ENCODE measurements at regions not wholly inside any gene's neighbourhood (a gene's known extent, or its start where the extent isn't known, plus 50 kb on each side); places are given as distances from the start of the nearest gene placed in this dataset.

- DNase-seq (no peak), ATAC-seq (no peak)
- no peak overlapping the region for H3K4me3 ChIP-seq
- no peaks in the 10 kb centered on the region for H3K36me3 ChIP-seq
- no peaks in the 10 kb centered on the region for H3K9me3 ChIP-seq
- no peaks in the 10 kb centered on the region for H3K4me1 ChIP-seq
- in situ Hi-C loops (cut with MboI; ENCODE audit: low sequenced_read_pairs in 4 of 4) (no loop called here), intact Hi-C loops (cut with DNase I; ENCODE audit: low total_unique reads) (no loop called here)
- H3K27ac ChIP-seq, result no peak overlapping the region
- TF ChIP-seq CTCF (IDR thresholded peaks at IDR 0.05 in 4 of 5, conservative IDR thresholded peaks at IDR 0.05 in 1 of 5) (no peak), POLR2A (IDR thresholded peaks at IDR 0.05) (no peak)
- no peaks in the 10 kb centered on the region for H3K27me3 ChIP-seq
Observed at GRCh38 chr1:157404614-157405013, 147.7 kb downstream of the FCRL5 start.

- no peak overlapping the region for H3K4me3 ChIP-seq
- H3K4me1 ChIP-seq, result no peaks in the 10 kb centered on the region
- TF ChIP-seq CTCF (IDR thresholded peaks at IDR 0.05 in 4 of 5, conservative IDR thresholded peaks at IDR 0.05 in 1 of 5) (no peak), POLR2A (IDR thresholded peaks at IDR 0.05) (no peak)
- H3K27me3 ChIP-seq, result no peaks in the 10 kb centered on the region
- no peaks in the 10 kb centered on the region for H3K36me3 ChIP-seq
- in situ Hi-C loops (cut with MboI; ENCODE audit: low sequenced_read_pairs in 4 of 4) (no loop called here), intact Hi-C loops (cut with DNase I; ENCODE audit: low total_unique reads) (no loop called here)
- DNase-seq (no peak), ATAC-seq (no peak)
- H3K27ac ChIP-seq, result no peak overlapping the region
- H3K9me3 ChIP-seq, result no peaks in the 10 kb centered on the region
Observed at GRCh38 chr1:157404063-157404501, 148.2 kb downstream of the FCRL5 start.

- H3K4me1 ChIP-seq, result no peaks in the 10 kb centered on the region
- H3K27ac ChIP-seq, result no peak overlapping the region
- H3K27me3 ChIP-seq, result no peaks in the 10 kb centered on the region
- in situ Hi-C loops (cut with MboI; ENCODE audit: low sequenced_read_pairs in 4 of 4) (no loop called here), intact Hi-C loops (cut with DNase I; ENCODE audit: low total_unique reads) (no loop called here)
- H3K9me3 ChIP-seq, result no peaks in the 10 kb centered on the region
- TF ChIP-seq POLR2A (IDR thresholded peaks at IDR 0.05) (no peak), CTCF (IDR thresholded peaks at IDR 0.05 in 4 of 5, conservative IDR thresholded peaks at IDR 0.05 in 1 of 5) (no peak)
- ATAC-seq (no peak), DNase-seq (no peak)
- H3K4me3 ChIP-seq, result no peak overlapping the region
- H3K36me3 ChIP-seq, result no peaks in the 10 kb centered on the region
Observed at GRCh38 chr1:157403608-157404007, 148.7 kb downstream of the FCRL5 start.

- no peak for TF ChIP-seq CTCF (IDR thresholded peaks at IDR 0.05 in 4 of 5, conservative IDR thresholded peaks at IDR 0.05 in 1 of 5)
- no peak for TF ChIP-seq POLR2A (IDR thresholded peaks at IDR 0.05)
- in situ Hi-C loops (cut with MboI; ENCODE audit: low sequenced_read_pairs in 4 of 4), result no loop called here
- H3K4me1 ChIP-seq, result no peaks in the 10 kb centered on the region
- H3K9me3 ChIP-seq, result no peaks in the 10 kb centered on the region
- DNase-seq (no peak), ATAC-seq (no peak)
- no peak overlapping the region for H3K27ac ChIP-seq
- intact Hi-C loops (cut with DNase I; ENCODE audit: low total_unique reads), result no loop called here
- H3K27me3 ChIP-seq, result no peaks in the 10 kb centered on the region
- no peaks in the 10 kb centered on the region for H3K36me3 ChIP-seq
- H3K4me3 ChIP-seq, result no peak overlapping the region
Observed at GRCh38 chr1:157403203-157403602, 149.1 kb downstream of the FCRL5 start.

GRCh38 chr1:157400766-157401165, 151.5 kb downstream of the FCRL5 start:
- in situ Hi-C loops (cut with MboI; ENCODE audit: low sequenced_read_pairs in 4 of 4) (no loop called here), intact Hi-C loops (cut with DNase I; ENCODE audit: low total_unique reads) (no loop called here)
- H3K27ac ChIP-seq, result no peak overlapping the region
- no peak for ATAC-seq
- no peak for DNase-seq
- no peaks in the 10 kb centered on the region for H3K9me3 ChIP-seq
- no peaks in the 10 kb centered on the region for H3K4me1 ChIP-seq
- H3K4me3 ChIP-seq, result no peak overlapping the region
- H3K36me3 ChIP-seq, result no peaks in the 10 kb centered on the region
- H3K27me3 ChIP-seq, result no peaks in the 10 kb centered on the region
- no peak for TF ChIP-seq CTCF (IDR thresholded peaks at IDR 0.05 in 4 of 5, conservative IDR thresholded peaks at IDR 0.05 in 1 of 5)

All from gastrocnemius medialis (tissue), 4 donors.